H1 (cell line): ENCODE measurements at regions not wholly inside any gene's neighbourhood (a gene's known extent, or its start where the extent isn't known, plus 50 kb on each side); places are given as distances from the start of the nearest gene placed in this dataset.

ENCODE experiments used
- CHD7 ChIP-seq: fragments of 300-600 bp; sonication (generic); IDR thresholded peaks from 2 replicates; pipeline ENCODE4 v1.7.1; 2012; ENCODE audit warnings: low read length, moderate library complexity, mild to moderate bottlenecking, inconsistent platforms; ENCODE audit not compliant: insufficient replicate concordance

GRCh38 chr11:28938091-28938490 is 829.9 kb downstream of the METTL15 start (continued):
- TF ChIP-seq CHD7 = no peak
